Glomerular visceral epithelial cell (primary cell): ENCODE measurements at regions not wholly inside any gene's neighbourhood (a gene's known extent, or its start where the extent isn't known, plus 50 kb on each side); places are given as distances from the start of the nearest gene placed in this dataset.
"Not testable (repeated sequence)": the region's sequence is repeated elsewhere in the genome, so short reads cannot be mapped to it uniquely, and the experiment has no call there.

Experiments used
- DNase-seq: peaks from one replicate; pipeline ENCODE4 v3.0.0-alpha.2; 2016; ENCODE audit errors: extremely low spot score

- not testable (repeated sequence) for DNase-seq
Measured at GRCh38 chr9:42239445-42240260, 56.2 kb downstream of the SPATA31A6 start.

GRCh38 chr9:42240261-42240579 lies 56.8 kb downstream of the SPATA31A6 start:
- DNase-seq, result peak; percentile 33

GRCh38 chr9:42243211-42243610 lies 59.8 kb downstream of the SPATA31A6 start:
- DNase-seq, result not testable (repeated sequence)

GRCh38 chr9:42243822-42244221 lies 60.4 kb downstream of the SPATA31A6 start:
- DNase-seq, result not testable (repeated sequence)

GRCh38 chr9:42268729-42269128 lies 85.3 kb downstream of the SPATA31A6 start:
- not testable (repeated sequence) for DNase-seq

- DNase-seq, result not testable (repeated sequence)
Measured at GRCh38 chr9:42269171-42269570, 85.7 kb downstream of the SPATA31A6 start.

- not testable (repeated sequence) for DNase-seq
Measured at GRCh38 chr9:42273191-42273590, 89.7 kb downstream of the SPATA31A6 start.

GRCh38 chr9:42275141-42275540 lies 91.7 kb downstream of the SPATA31A6 start:
- no peak for DNase-seq

GRCh38 chr9:42282531-42283178 lies 99.2 kb downstream of the SPATA31A6 start:
- DNase-seq, result not testable (repeated sequence)

GRCh38 chr9:42283179-42283543 lies 99.7 kb downstream of the SPATA31A6 start:
- DNase-seq, result not testable (repeated sequence)

GRCh38 chr9:42286145-42286845 lies 102.8 kb downstream of the SPATA31A6 start:
- not testable (repeated sequence) for DNase-seq

- not testable (repeated sequence) for DNase-seq
Measured at GRCh38 chr9:42288002-42288864, 104.8 kb downstream of the SPATA31A6 start.

- not testable (repeated sequence) for DNase-seq
Measured at GRCh38 chr9:42288865-42289229, 105.4 kb downstream of the SPATA31A6 start.

- DNase-seq, result not testable (repeated sequence)
Measured at GRCh38 chr9:42300124-42300523, 116.7 kb downstream of the SPATA31A6 start.

- not testable (repeated sequence) for DNase-seq
Measured at GRCh38 chr9:42306625-42307024, 123.2 kb downstream of the SPATA31A6 start.

GRCh38 chr9:42307449-42307848 lies 124.0 kb downstream of the SPATA31A6 start:
- not testable (repeated sequence) for DNase-seq

- DNase-seq, result not testable (repeated sequence)
Measured at GRCh38 chr9:42310972-42311371, 127.5 kb downstream of the SPATA31A6 start.

GRCh38 chr9:42316026-42316425 lies 132.6 kb downstream of the SPATA31A6 start:
- DNase-seq, result not testable (repeated sequence)

- DNase-seq, result not testable (repeated sequence)
Measured at GRCh38 chr9:42317677-42318076, 134.2 kb downstream of the SPATA31A6 start.

GRCh38 chr9:42323084-42323809 lies 139.8 kb downstream of the SPATA31A6 start:
- peak; percentile 1 for DNase-seq

GRCh38 chr9:42325142-42325541 lies 141.7 kb downstream of the SPATA31A6 start:
- DNase-seq, result not testable (repeated sequence)
